GM20431 (cell line): ENCODE measurements at regions not wholly inside any gene's neighbourhood (a gene's known extent, or its start where the extent isn't known, plus 50 kb on each side); places are given as distances from the start of the nearest gene placed in this dataset.
"Not testable (repeated sequence)": the region's sequence is repeated elsewhere in the genome, so short reads cannot be mapped to it uniquely, and the experiment has no call there.

Experiments used
- in situ Hi-C: fragments of 300-500 bp; cut with MseI, MboI; formaldehyde crosslinking; loops from one replicate; pipeline ENCODE4 v1.15.0; 2020; ENCODE audit warnings: low sequenced_read_pairs; ENCODE audit not compliant: unreplicated experiment

DNA sequence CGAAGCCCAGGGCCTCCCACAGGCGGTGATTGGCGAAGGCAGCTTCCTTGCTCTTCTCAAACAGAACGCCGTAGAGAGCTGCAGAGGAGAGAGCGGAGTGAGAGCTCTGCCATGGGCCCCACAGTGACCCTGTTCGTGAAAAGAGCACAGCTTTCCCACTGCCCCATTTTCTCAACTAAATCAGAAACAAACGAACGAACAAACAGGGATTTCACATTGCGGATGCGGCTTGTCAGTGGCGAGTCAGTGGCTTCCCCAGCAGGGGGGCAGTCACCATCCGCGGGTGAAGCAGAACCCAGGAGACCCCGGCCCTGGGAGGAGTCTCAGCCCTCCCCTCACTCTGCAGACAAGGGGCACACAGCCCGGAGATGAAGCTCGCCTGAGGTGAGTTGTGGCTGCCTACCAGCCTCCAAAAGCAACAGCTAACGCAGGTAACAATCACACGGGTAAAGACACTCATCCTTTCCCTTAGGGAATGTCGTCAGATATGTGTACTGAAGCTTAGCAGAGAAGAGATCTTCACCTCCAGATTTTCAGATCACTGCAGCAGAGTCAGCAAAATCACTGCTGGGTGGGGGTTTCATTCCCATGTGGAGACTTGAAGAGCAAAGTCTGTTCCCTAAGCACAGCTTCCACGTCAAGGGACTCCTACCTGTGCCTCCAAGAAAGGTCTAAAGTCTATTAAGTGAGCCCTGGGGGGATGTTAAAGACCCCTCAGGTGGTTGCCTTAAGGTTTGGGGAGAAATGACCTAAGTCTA, 51.2 kb upstream of the GPR31 start:
- in situ Hi-C loops, result no loop called here

GRCh38 chr6:167209577-167209975, 51.8 kb upstream of the GPR31 start:
- in situ Hi-C loops, result no loop called here

DNA sequence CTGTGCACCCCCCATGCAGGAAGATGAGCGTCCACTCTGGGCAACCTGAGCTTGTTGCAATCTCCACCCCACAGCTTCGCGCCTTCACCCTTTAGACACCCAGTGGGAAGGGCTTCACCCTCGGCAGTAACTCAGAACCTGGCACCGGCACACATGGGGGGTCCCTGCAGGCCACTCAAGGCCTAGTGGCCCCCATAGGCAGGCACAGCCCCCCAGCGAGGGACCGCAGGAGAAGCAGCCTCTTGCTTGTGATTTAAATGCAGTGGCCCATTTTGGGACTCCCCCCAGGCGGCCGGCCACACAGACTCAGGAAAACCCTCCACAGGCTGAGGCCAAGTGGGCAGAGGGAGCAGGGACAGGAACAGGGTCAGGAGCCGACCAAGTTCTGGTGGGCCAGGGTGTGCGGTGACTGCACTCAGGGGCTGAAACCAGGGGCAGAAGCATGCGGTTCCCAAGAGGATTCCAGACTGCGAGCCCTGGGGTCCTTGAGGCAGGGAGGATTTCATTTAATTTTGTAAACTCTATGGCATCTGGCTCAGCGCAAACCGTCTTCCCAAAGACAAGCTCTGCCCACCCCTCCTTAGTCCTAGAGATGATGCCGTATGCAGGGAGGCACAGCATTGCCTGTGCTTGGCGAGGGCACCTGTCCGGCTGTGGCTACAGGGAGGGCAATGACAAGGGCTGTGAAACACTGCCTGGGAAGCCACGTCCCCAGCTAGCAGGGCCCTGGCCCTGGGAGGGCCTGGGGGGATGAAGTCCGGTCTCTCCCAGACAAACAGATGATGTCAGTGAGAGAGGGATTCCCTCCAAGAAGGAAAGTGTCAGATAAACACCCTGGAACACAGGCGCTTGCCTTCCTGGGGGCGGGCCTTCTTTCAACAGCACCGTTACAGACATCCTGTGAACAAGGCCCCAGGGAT, 52.9 kb upstream of the GPR31 start:
- in situ Hi-C loops, result no loop called here

- in situ Hi-C loops, result no loop called here
These were observed 53.5 kb upstream of the GPR31 start for GRCh38 chr6:167211295-167211648.

- in situ Hi-C loops, result no loop called here
These were observed 54.3 kb upstream of the GPR31 start for GRCh38 chr6:167211881-167212712.

DNA sequence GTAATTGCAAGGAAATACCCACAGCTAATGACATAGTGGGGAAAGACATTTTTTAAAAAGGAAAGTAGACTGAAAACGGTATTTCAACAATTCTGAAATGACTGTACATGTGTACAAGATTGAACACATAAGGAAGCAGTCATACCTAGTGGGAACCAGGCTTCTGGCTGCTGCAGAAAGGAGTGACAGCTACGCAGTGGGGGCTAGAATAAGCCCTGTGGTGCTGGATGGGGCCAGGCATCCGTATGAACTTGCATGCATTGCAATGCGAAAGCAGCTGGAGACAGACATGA, 54.9 kb upstream of the GPR31 start:
- in situ Hi-C loops, result no loop called here

GRCh38 chr6:167214206-167214605, 56.4 kb upstream of the GPR31 start:
- in situ Hi-C loops, result no loop called here

- in situ Hi-C loops, result not testable (repeated sequence)
These were observed 57.9 kb upstream of the GPR31 start for GRCh38 chr6:167215429-167216250.

DNA sequence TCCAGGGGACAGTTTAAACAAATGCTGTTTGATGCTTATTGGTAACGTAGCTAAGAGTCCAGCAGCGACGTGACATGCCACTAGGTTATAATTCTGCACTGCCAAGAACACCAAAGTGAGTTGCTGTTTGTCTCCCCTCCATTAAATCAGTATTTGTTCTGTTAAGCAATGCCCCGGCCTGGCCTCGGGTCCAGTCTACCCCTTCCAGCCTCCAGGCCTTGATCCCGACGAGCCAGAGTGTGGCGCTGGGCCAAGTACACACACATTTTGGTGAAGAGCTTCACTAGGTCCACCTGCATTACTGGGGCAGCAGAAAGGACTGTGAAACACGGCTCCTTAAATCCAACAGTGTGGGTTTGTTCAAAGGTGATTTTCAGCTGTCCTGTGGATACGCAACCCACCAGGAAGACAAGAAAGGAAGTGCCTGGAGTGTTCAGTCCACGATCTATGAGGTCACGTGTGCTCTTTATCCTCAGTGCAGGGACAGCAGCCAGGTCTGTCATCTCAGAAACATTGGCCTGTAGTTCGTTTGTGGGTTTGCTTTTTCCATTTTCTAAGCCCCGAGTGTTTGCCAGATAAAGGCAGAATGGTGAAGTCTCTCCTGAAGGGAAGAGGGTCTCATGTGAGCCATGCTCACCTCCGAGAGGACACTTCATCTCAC, 58.7 kb upstream of the GPR31 start:
- in situ Hi-C loops, result not testable (repeated sequence)

DNA sequence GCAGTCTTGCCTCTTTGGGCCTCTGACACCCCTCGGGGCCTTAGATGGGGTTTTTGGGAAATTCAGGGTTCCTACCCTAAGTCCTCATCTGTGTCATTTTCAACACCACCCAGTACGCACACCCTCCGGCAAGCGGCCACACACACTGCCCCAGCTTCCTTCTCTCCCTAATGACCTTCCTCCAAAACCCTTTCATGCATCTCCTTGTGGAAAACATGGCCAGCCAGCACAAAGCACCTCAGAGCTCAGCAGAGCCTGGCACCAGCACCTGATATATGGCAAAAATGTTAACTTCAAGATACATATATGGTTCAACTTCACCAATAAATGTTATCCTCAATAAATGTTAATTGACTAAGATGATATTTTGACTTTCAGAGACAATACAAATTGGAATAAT, 59.3 kb upstream of the GPR31 start:
- in situ Hi-C loops, result not testable (repeated sequence)

DNA sequence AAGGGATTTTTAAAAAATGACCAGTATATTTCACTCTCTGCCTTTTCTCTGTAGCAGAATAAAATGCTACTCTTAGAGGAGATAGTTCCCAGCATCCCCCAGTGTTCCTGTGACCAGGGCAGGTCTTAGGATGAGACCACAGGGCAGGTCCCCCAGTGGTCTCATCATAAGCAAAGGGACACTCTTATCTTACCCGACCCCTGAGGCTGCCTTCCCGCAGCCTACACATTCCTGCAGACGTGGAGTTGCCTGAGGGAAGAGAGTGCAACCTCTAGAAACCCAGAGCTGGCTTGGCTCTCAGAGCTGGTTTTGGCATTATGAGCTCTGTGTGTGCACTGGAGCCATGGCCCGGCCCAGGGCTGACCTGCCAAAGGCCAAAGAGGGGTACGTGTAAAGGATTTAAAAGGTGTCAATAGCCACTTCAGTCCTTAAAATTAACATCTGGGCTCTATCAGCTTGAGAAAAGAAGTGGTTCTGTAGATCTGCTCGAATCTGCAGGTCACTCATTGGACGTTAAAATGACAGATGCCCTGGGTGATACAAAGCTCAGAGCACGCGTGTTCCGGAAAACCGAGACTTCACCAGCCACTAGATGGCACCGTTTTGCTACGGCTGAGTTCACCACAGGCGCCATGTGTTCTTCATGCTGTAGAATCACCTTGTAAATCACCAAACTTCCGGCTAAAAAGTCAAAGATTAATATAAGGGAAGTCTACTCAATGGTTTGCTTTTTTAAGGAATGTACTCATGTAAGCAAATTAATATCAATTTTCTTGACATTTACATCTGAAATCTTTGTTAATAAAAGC, 60.4 kb upstream of the GPR31 start:
- in situ Hi-C loops, result not testable (repeated sequence)

DNA sequence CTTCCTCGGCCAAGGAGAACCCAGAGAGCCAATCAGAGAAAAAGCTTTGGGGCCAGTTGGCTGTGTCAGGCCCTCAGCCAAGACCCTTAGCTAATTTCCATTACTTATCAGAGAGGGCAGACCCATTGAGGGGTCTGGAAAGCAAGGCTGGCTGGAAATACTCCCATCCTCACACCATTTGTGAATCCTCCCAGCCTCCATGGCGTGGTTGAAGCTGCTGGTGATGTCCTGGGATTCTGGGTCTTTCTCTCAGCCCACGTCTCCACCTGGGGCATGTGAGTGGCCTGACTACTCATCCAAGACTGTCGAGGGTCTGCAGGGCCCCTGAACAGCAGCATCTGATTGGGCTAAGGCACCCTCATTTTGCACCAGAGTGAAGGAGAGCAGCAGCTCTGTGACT, 61.3 kb upstream of the GPR31 start:
- in situ Hi-C loops, result not testable (repeated sequence)

GRCh38 chr6:167219967-167220512, 62.3 kb upstream of the GPR31 start:
- in situ Hi-C loops, result loop anchor here (10.0 kb wide), 1 partner anchor 65 kb away; no protein-coding TSS in a partner anchor

GRCh38 chr6:167221400-167222201, 63.8 kb upstream of the GPR31 start:
- in situ Hi-C loops, result loop anchor here (10.0 kb wide), 1 partner anchor 63 kb away; no protein-coding TSS in a partner anchor

GRCh38 chr6:167225566-167226382, 65.3 kb upstream of the UNC93A start:
- in situ Hi-C loops, result loop anchor here (10.0 kb wide), 1 partner anchor 59 kb away; no protein-coding TSS in a partner anchor

DNA sequence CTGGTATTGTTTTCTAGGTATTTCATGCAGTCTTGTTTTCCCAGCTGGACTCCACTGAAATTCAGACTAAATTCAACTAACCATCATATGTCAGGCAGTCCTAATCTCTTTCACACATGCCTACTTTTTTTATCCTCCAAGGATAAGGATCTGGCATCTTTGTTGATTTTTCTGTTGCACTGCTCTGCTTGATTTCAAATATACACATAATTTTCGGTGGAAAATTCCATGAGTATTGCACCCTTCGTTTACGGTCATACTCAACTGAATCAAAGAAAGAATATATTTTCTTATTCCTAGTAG, 64.8 kb upstream of the UNC93A start:
- in situ Hi-C loops, result loop anchor here (10.0 kb wide), 1 partner anchor 58 kb away; no protein-coding TSS in a partner anchor
